ENCODE measurements at regions not wholly inside any gene's neighbourhood (a gene's known extent, or its start where the extent isn't known, plus 50 kb on each side); places are given as distances from the start of the nearest gene placed in this dataset.

DNA sequence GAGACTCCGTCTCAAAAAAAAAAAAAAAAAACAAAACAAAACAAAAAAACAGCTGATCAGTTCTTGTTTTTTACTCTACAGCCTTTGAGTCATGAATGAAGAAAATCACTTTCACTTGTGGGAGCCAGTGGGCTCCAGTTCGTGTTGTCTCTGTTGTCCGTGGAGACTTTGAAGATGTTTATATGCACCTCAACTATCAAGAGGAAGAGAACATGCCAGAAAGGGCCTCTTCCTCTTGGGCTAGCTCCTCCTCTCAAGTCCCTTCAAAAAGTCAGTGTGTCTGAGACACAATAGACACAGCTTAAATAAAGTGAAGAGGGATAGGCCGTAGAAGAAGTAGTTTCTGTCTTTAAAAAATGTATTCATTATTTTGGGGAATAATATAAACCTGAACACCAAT, 182.7 kb downstream of the KDR start:
- dilution Hi-C loops (cut with HindIII; ENCODE audit: low sequenced_read_pairs, unreplicated experiment) = no loop called here
- ChIA-PET CTCF (interaction anchor here (0.6 kb wide), 1 partner anchor 408 kb away, joined by 3 read pairs; no protein-coding TSS in a partner anchor), POLR2A (ENCODE audit: unreplicated experiment) (no interaction called here)
- Histone ChIP-seq H2BK5ac (ENCODE audit: low read depth, low read length, poor library complexity, severe bottlenecking) (no peak overlapping the region), H3K4me2 (ENCODE audit: low read depth, low read length) (no peak overlapping the region), H3K9me1 (ENCODE audit: insufficient read depth, low read length) (no peaks in the 10 kb centered on the region), H4K91ac (ENCODE audit: insufficient read depth, low read depth, low read length) (no peak overlapping the region), H3K18ac (ENCODE audit: low read depth, low read length) (no peak overlapping the region), H3K9me3 (ENCODE audit: control insufficient read depth, insufficient read depth, low read length) (no peaks in the 10 kb centered on the region), H2AK5ac (ENCODE audit: low read depth, low read length) (no peak overlapping the region), H2BK20ac (ENCODE audit: low read depth, low read length) (no peak overlapping the region), H3K36me3 (ENCODE audit: control insufficient read depth, insufficient read depth, low read length) (no peaks in the 10 kb centered on the region), H3K9ac (ENCODE audit: low read depth, low read length) (no peak overlapping the region), H3K4me1 (ENCODE audit: control insufficient read depth, insufficient read depth, low read length) (no peaks in the 10 kb centered on the region), H4K8ac (ENCODE audit: low read depth in 2 of 2, low read length in 2 of 2) (no peak overlapping the region), H4K5ac (ENCODE audit: low read depth, low read length) (peak overlapping the region; percentile 58; the same call in 1 of the 2 replicates), H3K27me3 (ENCODE audit: control insufficient read depth, insufficient read depth, low read length) (peaks cover 2% of the 10 kb centered on the region; the same call in 1 of the 2 replicates), H2BK15ac (ENCODE audit: low read depth, low read length) (no peak overlapping the region), H4K20me1 (ENCODE audit: insufficient read depth, low read length) (no peaks in the 10 kb centered on the region), H3K79me1 (ENCODE audit: low read depth in 1 of 2, low read length in 2 of 2) (no peaks in the 10 kb centered on the region), H2AK9ac (replicated peaks; ENCODE audit: low read depth, low read length, poor library complexity) (no peak overlapping the region), H3K27ac (ENCODE audit: insufficient read depth, low read length) (no peak overlapping the region), H2BK120ac (ENCODE audit: low read depth, low read length) (no peak overlapping the region), H3K14ac (replicated peaks; ENCODE audit: low read depth, low read length) (no peak overlapping the region), H3K23ac (ENCODE audit: low read depth, low read length) (no peak overlapping the region), H3K4ac (ENCODE audit: low read depth, low read length) (no peak overlapping the region), H3K4me3 (ENCODE audit: insufficient read depth, low read depth, low read length) (no peak overlapping the region), H3K56ac (ENCODE audit: extremely low read depth, insufficient read depth, low read length) (no peak overlapping the region), H2AFZ (replicated peaks; ENCODE audit: low read length, poor library complexity) (no peak overlapping the region)
- BruUV-seq (replicated peaks) = no TSS peak
- TF ChIP-seq, protein P1, sequence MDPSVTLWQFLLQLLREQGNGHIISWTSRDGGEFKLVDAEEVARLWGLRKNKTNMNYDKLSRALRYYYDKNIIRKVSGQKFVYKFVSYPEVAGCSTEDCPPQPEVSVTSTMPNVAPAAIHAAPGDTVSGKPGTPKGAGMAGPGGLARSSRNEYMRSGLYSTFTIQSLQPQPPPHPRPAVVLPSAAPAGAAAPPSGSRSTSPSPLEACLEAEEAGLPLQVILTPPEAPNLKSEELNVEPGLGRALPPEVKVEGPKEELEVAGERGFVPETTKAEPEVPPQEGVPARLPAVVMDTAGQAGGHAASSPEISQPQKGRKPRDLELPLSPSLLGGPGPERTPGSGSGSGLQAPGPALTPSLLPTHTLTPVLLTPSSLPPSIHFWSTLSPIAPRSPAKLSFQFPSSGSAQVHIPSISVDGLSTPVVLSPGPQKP (IDR thresholded peaks at IDR 0.05; ENCODE audit: borderline replicate concordance, low read depth, low read length) = no peak
- no peak for TF ChIP-seq FOS (IDR thresholded peaks at IDR 0.05; ENCODE audit: low read depth, low read length)
- no peak for TF ChIP-seq MAFK (IDR thresholded peaks at IDR 0.05; ENCODE audit: low read depth, low read length)
- ATAC-seq (ENCODE audit: low read depth) (no peak), DNase-seq (no peak)
- WGBS, 2 experiments (ENCODE audit: extremely low coverage in 2 of 2, insufficient read length in 1 of 2) = no CpG with 5 or more reads among the region's 4 CpGs
- in situ Hi-C loops (cut with MboI; ENCODE audit: low sequenced_read_pairs) = no loop called here
- intact Hi-C loops (cut with micrococcal nuclease) = no loop called here

All from IMR-90 (cell line).